OCI-LY1 (cell line): ENCODE measurements at regions not wholly inside any gene's neighbourhood (a gene's known extent, or its start where the extent isn't known, plus 50 kb on each side); places are given as distances from the start of the nearest gene placed in this dataset.

Experiments
- H2AFZ ChIP-seq: fragments of 200-600 bp; sonication (generic), shearing (Covaris generic); 2 replicates; pipeline ENCODE4 v1.6.0; 2014; ENCODE audit warnings: antibody characterized with exemption, mild to moderate bottlenecking, low read length
- H3F3A ChIP-seq: fragments of 200-600 bp; sonication (generic), shearing (Covaris generic); 2 replicates; pipeline ENCODE4 v1.6.0; 2014; ENCODE audit warnings: mild to moderate bottlenecking, antibody characterized with exemption, low read length, moderate library complexity; ENCODE audit not compliant: insufficient read depth
- H3K27ac ChIP-seq: fragments of 200-600 bp; sonication (generic); 2 replicates; pipeline ENCODE4 v1.5.1; 2014; ENCODE audit warnings: low read length, mixed run types, mild to moderate bottlenecking, low read depth; ENCODE audit not compliant: poor library complexity, severe bottlenecking
- H3K27me3 ChIP-seq: fragments of 200-600 bp; sonication (generic); 2 replicates; pipeline ENCODE4 v1.6.0; 2014; ENCODE audit warnings: antibody characterized with exemption, mild to moderate bottlenecking, low read length, moderate library complexity; ENCODE audit not compliant: insufficient read depth
- H3K36me3 ChIP-seq: fragments of 200-600 bp; sonication (generic); 2 replicates; pipeline ENCODE4 v1.6.1; 2014; ENCODE audit warnings: mild to moderate bottlenecking, antibody characterized with exemption, low read length, moderate library complexity, mixed read lengths; ENCODE audit not compliant: insufficient read depth
- H3K4me1 ChIP-seq: fragments of 200-600 bp; sonication (generic); 2 replicates; pipeline ENCODE4 v1.5.1; 2014; ENCODE audit warnings: mild to moderate bottlenecking, low read length, moderate library complexity; ENCODE audit not compliant: insufficient read depth, severe bottlenecking
- H3K4me2 ChIP-seq: fragments of 200-600 bp; sonication (generic), shearing (Covaris generic); 2 replicates; pipeline ENCODE4 v1.6.1; 2014; ENCODE audit warnings: low read length
- H3K4me3 ChIP-seq: fragments of 200-600 bp; sonication (generic); 2 replicates; pipeline ENCODE4 v1.5.1; 2014; ENCODE audit warnings: low read length, low read depth, mild to moderate bottlenecking, mixed read lengths; ENCODE audit not compliant: poor library complexity, severe bottlenecking
- H3K79me2 ChIP-seq: fragments of 200-600 bp; shearing (Covaris generic); 2 replicates; pipeline ENCODE4 v1.6.1; 2016; ENCODE audit warnings: mixed run types, low read length, mixed read lengths; ENCODE audit not compliant: insufficient read depth
- H3K9ac ChIP-seq: fragments of 200-600 bp; sonication (generic), shearing (Covaris generic); 2 replicates; pipeline ENCODE4 v1.6.1; 2014; ENCODE audit warnings: mild to moderate bottlenecking, low read length, mixed read lengths
- H3K9me2 ChIP-seq: fragments of 200-600 bp; sonication (generic), shearing (Covaris generic); 2 replicates; pipeline ENCODE4 v1.6.1; 2014; ENCODE audit warnings: low read depth, mild to moderate bottlenecking, low read length, mixed read lengths
- H3K9me3 ChIP-seq: fragments of 200-600 bp; shearing (Covaris generic); 2 replicates; pipeline ENCODE4 v1.6.1; 2014; ENCODE audit warnings: low read length, mixed read lengths
- H4K20me1 ChIP-seq: fragments of 200-600 bp; sonication (generic), shearing (Covaris generic); 2 replicates; pipeline ENCODE4 v1.6.0; 2016; ENCODE audit warnings: mild to moderate bottlenecking, low read length; ENCODE audit not compliant: insufficient read depth
- CTCF ChIP-seq: fragments of 200-600 bp; sonication (generic), shearing (Covaris generic); IDR thresholded peaks from 2 replicates; pipeline ENCODE4 v1.5.1; 2017; ENCODE audit warnings: mild to moderate bottlenecking, antibody characterized with exemption, low read length, moderate library complexity, mixed read lengths
- EZH2 ChIP-seq: fragments of 200-600 bp; sonication (generic), shearing (Covaris generic); IDR thresholded peaks from 2 replicates; pipeline ENCODE4 v1.8.0; 2017; ENCODE audit warnings: borderline replicate concordance, mixed run types, mild to moderate bottlenecking, antibody characterized with exemption, low read length, moderate library complexity, mixed read lengths

GRCh38 chr17:79479876-79480275, 131.0 kb downstream of the RBFOX3 start:
- no peaks in the 10 kb centered on the region for H3F3A ChIP-seq

GRCh38 chr17:79478841-79479240, 132.0 kb downstream of the RBFOX3 start:
- no peak for TF ChIP-seq CTCF
- TF ChIP-seq EZH2 = no peak

More at GRCh38 chr17:79479876-79480275, 131.0 kb downstream of the RBFOX3 start:
- TF ChIP-seq CTCF (no peak), EZH2 (no peak)
- H3K4me2 ChIP-seq = no peak overlapping the region
- H3K27me3 ChIP-seq = peaks cover 3% of the 10 kb centered on the region; the same call in 1 of the 2 replicates
- H3K27ac ChIP-seq = no peak overlapping the region
- H2AFZ ChIP-seq = no peak overlapping the region
- no peaks in the 10 kb centered on the region for H3K36me3 ChIP-seq
- H3K9ac ChIP-seq = no peak overlapping the region
- H3K9me2 ChIP-seq = no peaks in the 10 kb centered on the region
- no peaks in the 10 kb centered on the region for H3K4me1 ChIP-seq
- no peaks in the 10 kb centered on the region for H4K20me1 ChIP-seq
- no peaks in the 10 kb centered on the region for H3K79me2 ChIP-seq
- no peaks in the 10 kb centered on the region for H3K9me3 ChIP-seq
- H3K4me3 ChIP-seq = no peak overlapping the region

GRCh38 chr17:79478051-79478461, 132.8 kb downstream of the RBFOX3 start:
- TF ChIP-seq CTCF (no peak), EZH2 (no peak)
- H3K4me1 ChIP-seq = no peaks in the 10 kb centered on the region
- H2AFZ ChIP-seq = no peak overlapping the region
- H3K79me2 ChIP-seq = no peaks in the 10 kb centered on the region
- no peaks in the 10 kb centered on the region for H3K9me3 ChIP-seq
- H3K27me3 ChIP-seq = peaks cover 3% of the 10 kb centered on the region; the same call in 1 of the 2 replicates
- no peaks in the 10 kb centered on the region for H3K36me3 ChIP-seq
- H3K9me2 ChIP-seq = no peaks in the 10 kb centered on the region
- no peak overlapping the region for H3K9ac ChIP-seq
- no peaks in the 10 kb centered on the region for H3F3A ChIP-seq
- H4K20me1 ChIP-seq = no peaks in the 10 kb centered on the region
- H3K4me2 ChIP-seq = no peak overlapping the region
- H3K27ac ChIP-seq = no peak overlapping the region
- no peak overlapping the region for H3K4me3 ChIP-seq

More at GRCh38 chr17:79478841-79479240, 132.0 kb downstream of the RBFOX3 start:
- Histone ChIP-seq H3K27ac (no peak overlapping the region), H2AFZ (no peak overlapping the region), H3K9me3 (no peaks in the 10 kb centered on the region), H3K27me3 (peaks cover 3% of the 10 kb centered on the region; the same call in 1 of the 2 replicates), H3K9me2 (no peaks in the 10 kb centered on the region), H3K4me2 (no peak overlapping the region), H4K20me1 (no peaks in the 10 kb centered on the region), H3K36me3 (no peaks in the 10 kb centered on the region), H3K4me1 (no peaks in the 10 kb centered on the region), H3K4me3 (no peak overlapping the region), H3F3A (no peaks in the 10 kb centered on the region), H3K79me2 (no peaks in the 10 kb centered on the region), H3K9ac (no peak overlapping the region)
